ENCODE measurements at regions not wholly inside any gene's neighbourhood (a gene's known extent, or its start where the extent isn't known, plus 50 kb on each side); places are given as distances from the start of the nearest gene placed in this dataset.

GRCh38 chr21:28532446-28532845 is 460.2 kb downstream of the LTN1 start:
- TF ChIP-seq CTCF (IDR thresholded peaks at IDR 0.05) (no peak), POLR2A (IDR thresholded peaks at IDR 0.05) (no peak)
